ENCODE measurements at regions not wholly inside any gene's neighbourhood (a gene's known extent, or its start where the extent isn't known, plus 50 kb on each side); places are given as distances from the start of the nearest gene placed in this dataset.

- in situ Hi-C loops (cut with MboI; ENCODE audit: low pct_unique_long_range_greater_than_20kb, low sequenced_read_pairs, unreplicated experiment): no loop called here
- no peak for DNase-seq (ENCODE audit: low spot score)
- TF ChIP-seq CTCF (IDR thresholded peaks at IDR 0.05; ENCODE audit: extremely low read depth, insufficient read depth, missing control alignments): no peak
Measured at GRCh38 chr2:75421986-75422385, 138.8 kb downstream of the EVA1A start.

- peak; percentile 22 for DNase-seq (ENCODE audit: low spot score)
- in situ Hi-C loops (cut with MboI; ENCODE audit: low pct_unique_long_range_greater_than_20kb, low sequenced_read_pairs, unreplicated experiment): no loop called here
- TF ChIP-seq CTCF (IDR thresholded peaks at IDR 0.05; ENCODE audit: extremely low read depth, insufficient read depth, missing control alignments): no peak
Measured at GRCh38 chr2:75416420-75417342, 144.1 kb downstream of the EVA1A start.

- no peak for TF ChIP-seq CTCF (IDR thresholded peaks at IDR 0.05; ENCODE audit: extremely low read depth, insufficient read depth, missing control alignments)
- DNase-seq (ENCODE audit: low spot score): no peak
- in situ Hi-C loops (cut with MboI; ENCODE audit: low pct_unique_long_range_greater_than_20kb, low sequenced_read_pairs, unreplicated experiment): no loop called here
Measured at GRCh38 chr2:75415731-75416130, 145.0 kb downstream of the EVA1A start.

- in situ Hi-C loops (cut with MboI; ENCODE audit: low pct_unique_long_range_greater_than_20kb, low sequenced_read_pairs, unreplicated experiment): no loop called here
- no peak for DNase-seq (ENCODE audit: low spot score)
- no peak for TF ChIP-seq CTCF (IDR thresholded peaks at IDR 0.05; ENCODE audit: extremely low read depth, insufficient read depth, missing control alignments)
Measured at GRCh38 chr2:75415111-75415626, 145.6 kb downstream of the EVA1A start.

GRCh38 chr2:75411574-75411973 lies 149.2 kb downstream of the EVA1A start:
- in situ Hi-C loops (cut with MboI; ENCODE audit: low pct_unique_long_range_greater_than_20kb, low sequenced_read_pairs, unreplicated experiment): no loop called here
- no peak for DNase-seq (ENCODE audit: low spot score)
- no peak for TF ChIP-seq CTCF (IDR thresholded peaks at IDR 0.05; ENCODE audit: extremely low read depth, insufficient read depth, missing control alignments)

GRCh38 chr2:75410702-75411101 lies 150.0 kb downstream of the EVA1A start:
- in situ Hi-C loops (cut with MboI; ENCODE audit: low pct_unique_long_range_greater_than_20kb, low sequenced_read_pairs, unreplicated experiment): no loop called here
- no peak for DNase-seq (ENCODE audit: low spot score)
- no peak for TF ChIP-seq CTCF (IDR thresholded peaks at IDR 0.05; ENCODE audit: extremely low read depth, insufficient read depth, missing control alignments)

Measured in GM13977 (cell line).